ENCODE measurements at regions not wholly inside any gene's neighbourhood (a gene's known extent, or its start where the extent isn't known, plus 50 kb on each side); places are given as distances from the start of the nearest gene placed in this dataset.

- Histone ChIP-seq H3K4me2 (ENCODE audit: unreplicated experiment) (no peak overlapping the region), H3K9me3 (ENCODE audit: low read depth) (no peaks in the 10 kb centered on the region), H4K20me1 (ENCODE audit: insufficient read depth) (no peaks in the 10 kb centered on the region), H3F3A (ENCODE audit: insufficient read depth) (no peaks in the 10 kb centered on the region), H3K79me2 (ENCODE audit: insufficient read depth) (no peaks in the 10 kb centered on the region), H3K4me3 (no peak overlapping the region), H2AFZ (no peak overlapping the region), H3K27ac (no peak overlapping the region), H3K9ac (no peak overlapping the region), H3K4me1 (ENCODE audit: insufficient read depth) (no peaks in the 10 kb centered on the region), H3K36me3 (ENCODE audit: low read depth) (no peaks in the 10 kb centered on the region), H3K9me2 (ENCODE audit: insufficient read depth) (no peaks in the 10 kb centered on the region), H3K27me3 (replicated peaks; ENCODE audit: insufficient read depth) (no peaks in the 10 kb centered on the region)
- DNase-seq, result no peak
- TF ChIP-seq EZH2 (IDR thresholded peaks at IDR 0.05; ENCODE audit: insufficient read depth, poor library complexity, severe bottlenecking), result no peak
- TF ChIP-seq EZH2phosphoT487 (IDR thresholded peaks at IDR 0.05; ENCODE audit: insufficient read depth, low read depth), result no peak
- in situ Hi-C loops (cut with MboI), result no loop called here
These were observed 483.7 kb upstream of the ATXN8OS start for GRCh38 chr13:69623973-69624372.

- Histone ChIP-seq H3K4me2 (ENCODE audit: unreplicated experiment) (no peak overlapping the region), H3K27me3 (replicated peaks; ENCODE audit: insufficient read depth) (no peaks in the 10 kb centered on the region), H3K9ac (no peak overlapping the region), H3K9me2 (ENCODE audit: insufficient read depth) (no peaks in the 10 kb centered on the region), H4K20me1 (ENCODE audit: insufficient read depth) (no peaks in the 10 kb centered on the region), H3K9me3 (ENCODE audit: low read depth) (no peaks in the 10 kb centered on the region), H3K79me2 (ENCODE audit: insufficient read depth) (no peaks in the 10 kb centered on the region), H3K4me1 (ENCODE audit: insufficient read depth) (no peaks in the 10 kb centered on the region), H3K27ac (no peak overlapping the region), H3K4me3 (no peak overlapping the region), H3K36me3 (ENCODE audit: low read depth) (no peaks in the 10 kb centered on the region), H3F3A (ENCODE audit: insufficient read depth) (no peaks in the 10 kb centered on the region), H2AFZ (no peak overlapping the region)
- WGBS, 2 experiments (ENCODE audit: low coverage in 1 of 2, low lambda C conversion rate in 2 of 2, missing lambda C conversion rate in 2 of 2), result 0 to 5% methylated on average over 2 of the region's 2 CpGs
- in situ Hi-C loops (cut with MboI), result no loop called here
- TF ChIP-seq EZH2phosphoT487 (IDR thresholded peaks at IDR 0.05; ENCODE audit: insufficient read depth, low read depth), result no peak
- TF ChIP-seq EZH2 (IDR thresholded peaks at IDR 0.05; ENCODE audit: insufficient read depth, poor library complexity, severe bottlenecking), result no peak
- no peak for DNase-seq
These were observed 488.0 kb upstream of the ATXN8OS start for GRCh38 chr13:69619651-69620050.

- Histone ChIP-seq H3K9me2 (ENCODE audit: insufficient read depth) (no peaks in the 10 kb centered on the region), H3F3A (ENCODE audit: insufficient read depth) (no peaks in the 10 kb centered on the region), H3K79me2 (ENCODE audit: insufficient read depth) (no peaks in the 10 kb centered on the region), H3K9ac (no peak overlapping the region), H3K27ac (no peak overlapping the region), H3K9me3 (ENCODE audit: low read depth) (no peaks in the 10 kb centered on the region), H3K4me3 (no peak overlapping the region), H4K20me1 (ENCODE audit: insufficient read depth) (no peaks in the 10 kb centered on the region), H3K4me1 (ENCODE audit: insufficient read depth) (no peaks in the 10 kb centered on the region), H3K4me2 (ENCODE audit: unreplicated experiment) (no peak overlapping the region), H3K27me3 (replicated peaks; ENCODE audit: insufficient read depth) (no peaks in the 10 kb centered on the region), H2AFZ (no peak overlapping the region), H3K36me3 (ENCODE audit: low read depth) (no peaks in the 10 kb centered on the region)
- TF ChIP-seq EZH2 (IDR thresholded peaks at IDR 0.05; ENCODE audit: insufficient read depth, poor library complexity, severe bottlenecking), result no peak
- no peak for TF ChIP-seq EZH2phosphoT487 (IDR thresholded peaks at IDR 0.05; ENCODE audit: insufficient read depth, low read depth)
- no peak for DNase-seq
- WGBS, 2 experiments (ENCODE audit: low coverage in 1 of 2, low lambda C conversion rate in 2 of 2, missing lambda C conversion rate in 2 of 2), result 52 to 57% methylated on average over 1 of the region's 1 CpG
- in situ Hi-C loops (cut with MboI), result no loop called here
These were observed 488.8 kb upstream of the ATXN8OS start for GRCh38 chr13:69618838-69619237.

- Histone ChIP-seq H3K9me3 (ENCODE audit: low read depth) (no peaks in the 10 kb centered on the region), H3K4me2 (ENCODE audit: unreplicated experiment) (no peak overlapping the region), H3K4me1 (ENCODE audit: insufficient read depth) (no peaks in the 10 kb centered on the region), H4K20me1 (ENCODE audit: insufficient read depth) (no peaks in the 10 kb centered on the region), H3K27ac (no peak overlapping the region), H3K79me2 (ENCODE audit: insufficient read depth) (no peaks in the 10 kb centered on the region), H3F3A (ENCODE audit: insufficient read depth) (no peaks in the 10 kb centered on the region), H3K9ac (no peak overlapping the region), H3K9me2 (ENCODE audit: insufficient read depth) (no peaks in the 10 kb centered on the region), H3K4me3 (no peak overlapping the region), H3K27me3 (replicated peaks; ENCODE audit: insufficient read depth) (no peaks in the 10 kb centered on the region), H2AFZ (no peak overlapping the region), H3K36me3 (ENCODE audit: low read depth) (no peaks in the 10 kb centered on the region)
- WGBS, 2 experiments (ENCODE audit: low coverage in 1 of 2, low lambda C conversion rate in 2 of 2, missing lambda C conversion rate in 2 of 2), result 46 to 49% methylated on average over 4 of the region's 4 CpGs
- in situ Hi-C loops (cut with MboI), result no loop called here
- no peak for TF ChIP-seq EZH2 (IDR thresholded peaks at IDR 0.05; ENCODE audit: insufficient read depth, poor library complexity, severe bottlenecking)
- TF ChIP-seq EZH2phosphoT487 (IDR thresholded peaks at IDR 0.05; ENCODE audit: insufficient read depth, low read depth), result no peak
- no peak for DNase-seq
These were observed 489.2 kb upstream of the ATXN8OS start for GRCh38 chr13:69618393-69618792.

- in situ Hi-C loops (cut with MboI), result no loop called here
These were observed 490.0 kb upstream of the ATXN8OS start for GRCh38 chr13:69617587-69617986.

More at GRCh38 chr13:69617587-69617986, 490.0 kb upstream of the ATXN8OS start:
- no peaks in the 10 kb centered on the region for H4K20me1 ChIP-seq (ENCODE audit: insufficient read depth)
- TF ChIP-seq EZH2phosphoT487 (IDR thresholded peaks at IDR 0.05; ENCODE audit: insufficient read depth, low read depth) (no peak), EZH2 (IDR thresholded peaks at IDR 0.05; ENCODE audit: insufficient read depth, poor library complexity, severe bottlenecking) (no peak)
- no peaks in the 10 kb centered on the region for H3K79me2 ChIP-seq (ENCODE audit: insufficient read depth)
- no peak overlapping the region for H3K4me2 ChIP-seq (ENCODE audit: unreplicated experiment)
- H3K4me3 ChIP-seq, result no peak overlapping the region
- no peaks in the 10 kb centered on the region for H3F3A ChIP-seq (ENCODE audit: insufficient read depth)
- H3K27ac ChIP-seq, result no peak overlapping the region
- no peaks in the 10 kb centered on the region for H3K9me2 ChIP-seq (ENCODE audit: insufficient read depth)
- no peaks in the 10 kb centered on the region for H3K4me1 ChIP-seq (ENCODE audit: insufficient read depth)
- WGBS, 2 experiments (ENCODE audit: low coverage in 1 of 2, low lambda C conversion rate in 2 of 2, missing lambda C conversion rate in 2 of 2), result 20 to 30% methylated on average over 2 of the region's 2 CpGs
- no peak for DNase-seq
- H2AFZ ChIP-seq, result no peak overlapping the region
- H3K9me3 ChIP-seq (ENCODE audit: low read depth), result no peaks in the 10 kb centered on the region
- no peak overlapping the region for H3K9ac ChIP-seq
- no peaks in the 10 kb centered on the region for H3K27me3 ChIP-seq (replicated peaks; ENCODE audit: insufficient read depth)
- no peaks in the 10 kb centered on the region for H3K36me3 ChIP-seq (ENCODE audit: low read depth)

Data from GM23248 (cell line).